Tongue (tissue), 1 donor: ENCODE measurements at regions not wholly inside any gene's neighbourhood (a gene's known extent, or its start where the extent isn't known, plus 50 kb on each side); places are given as distances from the start of the nearest gene placed in this dataset.
"Not testable (repeated sequence)": the region's sequence is repeated elsewhere in the genome, so short reads cannot be mapped to it uniquely, and the experiment has no call there.

ENCODE experiments used
- DNase-seq: peaks from one replicate; pipeline ENCODE4 v3.0.0-alpha.2; 2015

GRCh38 chr21:25487046-25487594 lies 120.2 kb downstream of the MRPL39 start:
- no peak for DNase-seq

- DNase-seq: no peak
Observed at GRCh38 chr21:25485914-25486313, 121.4 kb downstream of the MRPL39 start.

GRCh38 chr21:25467896-25468295 lies 139.4 kb downstream of the MRPL39 start:
- no peak for DNase-seq

GRCh38 chr21:25467071-25467470 lies 140.2 kb downstream of the MRPL39 start:
- DNase-seq: not testable (repeated sequence)

DNA sequence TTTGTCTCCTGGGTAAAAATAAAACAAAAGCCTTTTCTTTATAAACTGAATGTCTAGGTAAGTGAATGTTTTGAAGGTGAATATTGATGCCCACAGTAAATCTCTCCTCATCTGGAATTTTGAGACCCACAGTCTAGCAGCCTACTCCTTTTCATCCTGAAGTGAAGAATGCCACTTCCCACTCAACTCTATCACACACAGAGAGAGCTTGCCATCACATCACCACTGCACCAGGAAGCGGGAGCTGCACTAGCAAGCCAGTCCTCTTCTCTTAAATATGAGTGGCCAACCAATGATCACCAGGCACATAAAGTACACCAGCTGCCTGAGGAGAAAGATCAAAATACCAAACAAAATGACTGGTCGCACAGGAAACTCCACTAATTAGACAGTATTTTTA lies 140.8 kb downstream of the MRPL39 start:
- no peak for DNase-seq

GRCh38 chr21:25465263-25465662 lies 142.0 kb downstream of the MRPL39 start:
- no peak for DNase-seq

DNA sequence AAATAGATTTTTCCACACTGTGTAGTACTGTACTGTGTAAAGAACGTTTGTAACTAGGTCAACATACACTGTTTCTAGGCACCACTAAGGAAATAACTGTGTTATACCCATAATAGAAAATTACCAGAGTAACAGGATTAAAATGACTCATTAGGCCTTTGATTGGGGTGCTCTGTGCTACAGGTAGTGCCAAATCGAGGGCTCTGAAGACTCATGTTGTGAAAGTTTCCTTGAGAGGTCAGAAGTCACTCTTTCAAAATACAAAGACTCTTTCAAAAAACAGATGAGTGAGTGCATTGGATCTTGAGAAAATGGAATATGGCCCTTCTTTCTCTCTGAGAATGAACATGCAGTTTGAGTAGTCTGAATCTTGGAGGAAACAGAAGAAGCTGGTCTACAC lies 143.0 kb downstream of the MRPL39 start:
- no peak for DNase-seq

DNA sequence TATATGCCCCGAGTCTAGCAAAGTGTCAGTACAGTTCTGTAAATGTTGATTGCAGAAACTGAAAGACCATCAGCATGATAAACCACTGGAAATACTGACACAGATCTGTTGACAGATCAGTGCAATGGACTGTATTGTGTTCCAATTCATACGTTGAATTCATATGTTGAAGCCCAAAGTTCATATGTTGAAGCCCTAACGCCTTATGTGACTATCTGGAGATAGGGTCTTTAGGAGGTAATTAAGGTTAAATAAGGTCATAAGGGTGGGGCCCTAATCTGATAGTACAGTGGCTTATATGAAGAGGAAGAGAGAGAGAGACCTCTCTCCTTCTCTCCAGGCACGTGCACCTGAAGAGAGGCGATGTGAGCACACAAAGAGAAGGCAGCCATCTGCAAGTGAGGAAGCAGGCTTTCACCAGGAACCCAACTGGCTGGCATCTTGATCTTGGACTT lies 144.7 kb downstream of the MRPL39 start:
- DNase-seq: no peak

DNA sequence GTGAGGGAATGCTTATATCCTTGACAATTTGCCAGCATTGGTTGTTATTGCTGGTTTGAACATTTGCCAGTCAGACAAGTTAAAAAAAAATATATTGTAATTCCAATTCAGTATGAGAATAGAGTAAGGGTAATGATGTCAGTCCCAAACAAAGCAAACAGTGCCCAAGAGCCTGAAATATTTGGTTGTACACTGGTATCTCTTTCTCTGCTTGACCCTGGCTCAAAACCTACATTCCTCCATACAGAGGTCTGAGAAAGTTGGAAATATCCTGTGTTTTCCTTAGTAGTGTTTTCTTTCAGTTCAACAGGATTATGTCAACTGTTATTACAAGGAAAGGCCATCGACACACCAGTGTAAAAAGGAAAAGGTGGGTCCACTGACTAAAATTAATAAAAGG lies 145.6 kb downstream of the MRPL39 start:
- DNase-seq: no peak

GRCh38 chr21:25459993-25460392 lies 147.3 kb downstream of the MRPL39 start:
- no peak for DNase-seq

DNA sequence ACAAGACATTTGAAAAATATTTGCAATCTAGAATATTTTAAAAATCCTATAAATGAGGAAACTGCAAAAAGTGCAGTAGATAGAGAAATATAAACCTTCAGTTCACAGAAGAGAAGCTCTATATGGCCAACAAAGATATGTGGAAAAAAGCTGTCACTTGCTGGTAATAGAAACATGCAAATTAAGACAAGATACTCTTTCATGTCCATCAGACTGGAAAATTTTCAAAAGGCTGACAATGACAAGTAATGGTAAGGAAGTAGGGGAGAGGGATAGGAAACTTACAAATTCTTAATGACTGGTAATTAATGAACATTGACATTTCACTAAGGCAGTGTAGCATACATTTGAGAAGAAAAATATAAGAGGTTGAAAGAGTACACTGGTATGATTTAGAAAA lies 147.9 kb downstream of the MRPL39 start:
- no peak for DNase-seq

- no peak for DNase-seq
Observed at GRCh38 chr21:25458484-25458883, 148.8 kb downstream of the MRPL39 start.

- DNase-seq: no peak
Observed at GRCh38 chr21:25457946-25458345, 149.3 kb downstream of the MRPL39 start.

- DNase-seq: peak; percentile 8
Observed at GRCh38 chr21:25457411-25457810, 149.9 kb downstream of the MRPL39 start.

GRCh38 chr21:25456672-25457071 lies 150.6 kb downstream of the MRPL39 start:
- DNase-seq: no peak

DNA sequence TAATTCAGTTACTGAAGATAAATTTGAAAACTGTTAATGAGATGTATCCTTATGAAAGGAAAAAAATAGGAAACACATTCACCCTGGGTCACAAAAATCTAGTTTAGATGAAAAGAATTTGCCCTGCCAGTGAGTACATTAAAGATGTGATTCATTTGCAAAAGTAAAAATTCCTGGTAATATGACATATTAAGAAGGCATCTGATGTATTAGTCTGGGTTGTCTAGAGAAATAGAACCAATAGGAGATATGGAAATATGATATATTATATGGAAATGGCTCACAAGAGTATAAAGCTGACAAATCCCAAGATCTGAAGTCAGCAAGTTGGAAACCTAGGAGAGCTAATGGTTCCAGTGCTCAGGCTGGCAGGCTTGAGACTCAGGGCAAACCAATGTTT lies 153.8 kb downstream of the MRPL39 start:
- DNase-seq: no peak

DNA sequence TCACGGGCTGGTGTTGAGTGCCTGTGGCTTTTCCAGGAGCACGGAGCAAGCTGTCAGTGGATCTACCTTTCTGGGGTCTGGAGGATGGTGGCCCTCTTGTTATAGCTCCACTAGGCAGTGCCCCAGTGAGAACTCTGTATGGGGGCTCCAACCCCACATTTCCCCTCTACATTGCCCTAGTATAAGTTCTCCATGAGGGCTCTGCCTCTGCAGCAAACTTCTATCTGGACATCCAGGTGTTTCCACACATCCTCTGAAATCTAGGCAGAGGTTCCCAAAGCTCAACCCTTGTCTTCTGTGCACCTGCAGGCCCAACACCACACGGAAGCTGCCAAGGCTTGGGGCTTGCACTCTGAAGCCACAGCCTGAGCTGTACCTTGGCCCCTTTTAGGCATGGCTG lies 157.3 kb downstream of the MRPL39 start:
- DNase-seq: no peak

GRCh38 chr21:25441835-25442234 lies 165.4 kb downstream of the MRPL39 start:
- DNase-seq: no peak

DNA sequence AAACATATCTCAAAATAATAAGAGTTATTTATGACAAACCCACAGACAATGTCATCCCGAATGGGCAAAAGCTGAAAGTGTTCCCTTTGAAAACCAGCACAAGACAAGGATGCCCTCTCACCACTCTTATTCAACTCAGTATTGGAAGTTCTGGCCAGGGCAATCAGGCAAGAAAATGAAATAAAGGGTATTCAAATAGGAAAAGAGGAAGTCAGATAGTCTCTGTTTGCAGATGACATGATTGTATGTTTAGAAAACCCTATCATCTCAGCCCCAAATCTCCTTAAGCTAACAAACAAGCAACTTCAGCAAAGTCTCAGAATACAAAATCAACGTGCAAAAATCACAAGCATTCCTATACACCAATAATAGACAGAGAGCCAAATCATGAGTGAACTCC lies 169.8 kb downstream of the MRPL39 start:
- DNase-seq: not testable (repeated sequence)

DNA sequence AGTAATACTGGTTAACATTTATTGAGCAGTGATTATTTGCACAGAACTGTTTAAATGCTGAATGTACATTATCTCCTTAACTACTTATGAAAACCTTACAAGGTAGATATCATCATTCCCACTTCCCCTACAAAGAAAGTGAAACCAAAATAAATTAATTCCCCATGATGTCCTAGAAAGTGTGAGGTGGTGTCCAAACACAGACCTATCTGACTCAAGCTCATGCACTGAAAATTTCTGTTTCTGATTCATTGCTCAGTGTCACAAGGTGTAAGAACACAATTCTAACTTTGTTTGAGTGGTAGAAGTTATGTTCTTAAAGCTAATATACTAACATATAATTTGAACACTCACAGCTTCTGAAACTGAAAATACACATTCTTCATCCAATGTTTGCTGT lies 178.7 kb downstream of the MRPL39 start:
- no peak for DNase-seq

DNA sequence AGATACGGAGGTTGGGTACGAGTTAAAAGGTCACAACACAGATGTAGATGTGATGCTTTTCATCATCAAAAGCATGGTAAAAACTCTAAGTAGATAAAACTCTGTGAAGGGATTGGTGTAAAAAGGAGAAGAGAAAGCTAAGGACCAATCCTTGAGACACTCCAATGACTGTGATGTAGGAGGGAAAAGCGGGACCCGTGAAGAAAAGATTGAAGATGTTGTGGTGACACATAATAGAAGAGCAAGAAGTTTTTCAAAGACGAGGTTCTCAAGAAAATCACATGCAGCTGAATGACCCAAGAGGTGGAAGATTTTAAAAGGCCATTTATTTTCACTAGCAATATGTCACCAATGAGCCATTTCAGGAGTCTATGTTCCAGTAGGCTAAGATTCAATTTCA lies 179.5 kb downstream of the MRPL39 start:
- no peak for DNase-seq

GRCh38 chr21:25426580-25426979 lies 180.7 kb downstream of the MRPL39 start:
- DNase-seq: no peak

DNA sequence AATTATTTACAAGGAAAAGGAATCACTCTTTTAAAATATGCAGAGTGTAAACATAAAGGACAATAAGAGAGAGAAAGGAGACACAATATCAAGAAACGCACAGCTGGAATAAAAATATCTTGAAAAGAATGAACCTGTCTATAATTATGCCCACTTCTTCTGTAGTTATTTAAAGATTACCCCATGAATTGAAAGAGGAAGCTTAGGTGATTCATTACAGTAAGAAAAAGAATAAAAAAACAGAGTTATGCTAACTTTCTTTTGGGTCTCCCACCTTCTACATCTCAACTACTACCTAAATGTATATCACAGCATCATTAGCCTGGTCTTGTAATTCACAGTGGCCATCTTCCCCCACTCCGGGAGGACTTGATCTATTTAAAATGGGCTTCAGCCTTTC lies 182.1 kb downstream of the MRPL39 start:
- DNase-seq: no peak

DNA sequence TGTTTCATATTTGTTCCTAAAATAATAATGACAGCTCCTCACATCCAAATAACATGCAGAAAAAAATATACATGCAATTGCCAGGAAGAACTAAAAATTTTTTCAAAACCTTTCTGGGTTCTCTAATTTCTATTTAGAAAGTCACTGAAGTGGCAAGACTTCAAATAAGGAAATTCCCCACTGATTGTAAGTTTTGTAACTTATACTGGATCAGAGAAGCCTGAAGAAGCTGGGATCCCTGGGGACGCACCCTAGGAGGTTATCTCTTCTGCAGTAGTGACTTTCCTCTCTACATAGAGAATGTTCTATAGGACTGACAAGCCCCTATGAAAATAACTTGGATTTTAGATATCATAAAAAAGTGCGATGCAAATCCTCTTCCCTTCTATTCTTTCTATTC lies 182.6 kb downstream of the MRPL39 start:
- no peak for DNase-seq

DNA sequence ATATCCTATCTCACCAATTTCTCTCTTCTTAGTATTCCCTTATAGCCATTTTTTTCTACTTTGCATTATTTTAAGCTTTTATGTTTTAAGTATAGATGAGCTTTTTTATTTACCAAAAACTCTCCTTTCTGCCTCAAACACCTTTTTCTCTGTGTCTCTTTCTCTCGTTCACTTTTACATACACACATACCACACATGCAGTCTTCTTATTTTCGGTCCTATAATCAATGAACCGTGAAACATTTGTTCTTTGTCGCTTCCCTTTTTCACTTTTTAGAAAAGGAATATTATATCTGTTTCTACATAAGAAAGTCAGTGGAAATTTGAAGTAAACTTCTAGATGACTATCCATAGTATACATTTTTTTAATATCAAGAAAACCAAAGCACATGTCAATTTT lies 183.2 kb downstream of the MRPL39 start:
- no peak for DNase-seq
